Activated CD4-positive, alpha-beta T cell treated with anti-CD3 and anti-CD28 coated beads, Interleukin-2, amount 10 ng/mL, durations not matched to agents 24 days and 14 days (primary cell): ENCODE measurements at regions not wholly inside any gene's neighbourhood (a gene's known extent, or its start where the extent isn't known, plus 50 kb on each side); places are given as distances from the start of the nearest gene placed in this dataset.
"Not testable (repeated sequence)": the region's sequence is repeated elsewhere in the genome, so short reads cannot be mapped to it uniquely, and the experiment has no call there.

Experiments
- DNase-seq: peaks from one replicate; pipeline ENCODE4 v3.0.0; 2022
- H3K27ac Mint-ChIP-seq: one replicate; pipeline ENCODE4 v1.8.0; 2022; ENCODE audit warnings: mild to moderate bottlenecking, mixed read lengths
- H3K27me3 Mint-ChIP-seq: one replicate; pipeline ENCODE4 v1.8.0; 2022; ENCODE audit warnings: mixed read lengths
- H3K36me3 Mint-ChIP-seq: one replicate; pipeline ENCODE4 v1.8.0; 2022; ENCODE audit warnings: low read depth, mild to moderate bottlenecking, mixed read lengths
- H3K4me1 Mint-ChIP-seq: one replicate; pipeline ENCODE4 v1.8.0; 2021; ENCODE audit warnings: mixed read lengths
- H3K4me3 Mint-ChIP-seq: one replicate; pipeline ENCODE4 v1.8.0; 2022; ENCODE audit warnings: mild to moderate bottlenecking, moderate library complexity, mixed read lengths
- H3K9me3 Mint-ChIP-seq: one replicate; pipeline ENCODE4 v1.8.0; 2021; ENCODE audit warnings: mixed read lengths
- intact Hi-C: fragments of 100-400 bp; cut with micrococcal nuclease; formaldehyde crosslinking; loops from one replicate; pipeline ENCODE4 v1.15.1; 2023

DNA sequence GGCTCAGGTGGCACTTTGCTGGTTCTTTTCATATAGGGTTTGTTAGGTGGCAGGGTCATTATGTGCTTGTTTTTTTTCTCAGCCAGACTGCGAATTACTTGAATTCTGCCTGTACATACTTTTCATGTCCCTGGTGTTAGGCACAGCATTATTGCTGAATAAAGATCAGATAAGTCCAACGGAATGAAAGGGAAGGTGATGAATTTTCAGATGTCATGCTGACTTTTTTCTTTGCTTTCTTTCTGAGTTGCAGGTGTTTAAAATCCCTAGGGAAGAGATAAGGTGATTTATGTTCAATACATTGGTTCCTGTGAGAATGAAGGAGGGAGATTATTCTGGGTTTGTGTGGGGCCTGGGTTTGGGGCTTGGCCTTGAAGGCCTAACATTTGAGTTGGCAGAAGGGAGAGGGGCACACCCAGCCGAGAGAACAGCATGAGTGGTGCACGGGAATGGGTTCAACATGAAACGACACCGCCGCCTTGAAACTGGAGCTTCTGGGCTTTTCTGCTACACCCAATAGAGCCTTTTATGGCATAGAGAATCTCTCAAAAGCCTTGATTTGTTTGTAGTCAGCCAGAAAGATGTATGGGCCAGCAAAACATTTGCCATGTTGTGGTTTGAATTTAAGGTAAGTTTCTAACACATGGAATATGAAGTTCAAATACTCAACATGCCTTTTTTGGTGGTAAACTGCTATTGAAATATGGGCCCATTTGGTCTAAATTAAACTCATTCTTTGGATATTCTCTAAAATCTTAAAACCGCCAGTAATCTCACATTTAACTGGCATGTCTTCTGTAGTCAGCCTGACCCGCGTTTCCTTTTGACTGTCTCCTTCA is 477.0 kb downstream of the PCNX1 start:
- intact Hi-C loops, result no loop called here
- H3K27ac Mint-ChIP-seq, result no peak overlapping the region
- H3K27me3 Mint-ChIP-seq, result no peaks in the 10 kb centered on the region
- no peaks in the 10 kb centered on the region for H3K9me3 Mint-ChIP-seq
- peaks cover 15% of the 10 kb centered on the region for H3K4me1 Mint-ChIP-seq
- H3K36me3 Mint-ChIP-seq, result peaks cover 25% of the 10 kb centered on the region
- peak; percentile 46 for DNase-seq
- H3K4me3 Mint-ChIP-seq, result no peak overlapping the region

DNA sequence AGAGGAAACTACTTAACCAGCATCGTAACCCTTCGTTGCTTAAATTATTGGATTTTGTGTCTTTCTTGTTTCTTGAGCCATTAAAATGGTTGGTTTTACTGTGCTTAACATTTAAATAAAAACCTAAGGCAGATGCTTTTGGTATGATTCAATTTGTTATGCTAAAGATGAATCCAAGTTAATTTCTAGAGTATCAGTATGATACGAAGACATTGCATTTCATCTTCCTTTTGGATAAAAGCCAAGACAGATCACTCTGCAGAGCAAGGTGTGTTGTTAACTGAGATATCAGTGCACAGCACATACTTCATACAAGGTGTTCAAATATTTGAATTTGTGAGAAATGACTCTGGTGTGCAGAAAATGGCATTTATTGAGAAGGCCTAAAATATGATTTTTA is 480.5 kb downstream of the PCNX1 start:
- intact Hi-C loops, result no loop called here
- no peak overlapping the region for H3K4me3 Mint-ChIP-seq
- peaks cover 18% of the 10 kb centered on the region for H3K4me1 Mint-ChIP-seq
- H3K9me3 Mint-ChIP-seq, result no peaks in the 10 kb centered on the region
- DNase-seq, result peak; percentile 7
- no peaks in the 10 kb centered on the region for H3K27me3 Mint-ChIP-seq
- peaks cover 21% of the 10 kb centered on the region for H3K36me3 Mint-ChIP-seq
- no peak overlapping the region for H3K27ac Mint-ChIP-seq

DNA sequence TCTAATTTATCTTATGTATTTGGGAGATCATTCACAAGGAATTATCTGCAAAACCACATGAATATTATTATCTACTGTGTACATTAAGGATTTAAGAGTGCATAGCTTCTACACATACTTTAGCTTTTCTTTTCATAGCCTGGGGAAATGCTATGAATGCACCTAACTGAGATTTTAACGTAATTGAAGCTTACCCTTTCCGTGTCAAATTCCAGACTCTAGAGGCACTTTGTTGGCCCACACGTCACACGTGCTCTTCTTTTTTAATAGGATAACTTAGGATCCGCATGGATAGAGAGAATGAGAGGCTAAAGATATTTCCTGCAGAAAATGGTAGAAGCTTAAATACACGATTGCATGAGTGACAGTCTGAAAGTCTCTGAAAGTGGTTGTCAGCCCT is 481.1 kb downstream of the PCNX1 start:
- H3K9me3 Mint-ChIP-seq, result no peaks in the 10 kb centered on the region
- peaks cover 15% of the 10 kb centered on the region for H3K4me1 Mint-ChIP-seq
- DNase-seq, result peak; percentile 15
- no peak overlapping the region for H3K27ac Mint-ChIP-seq
- intact Hi-C loops, result no loop called here
- H3K4me3 Mint-ChIP-seq, result no peak overlapping the region
- peaks cover 21% of the 10 kb centered on the region for H3K36me3 Mint-ChIP-seq
- no peaks in the 10 kb centered on the region for H3K27me3 Mint-ChIP-seq

DNA sequence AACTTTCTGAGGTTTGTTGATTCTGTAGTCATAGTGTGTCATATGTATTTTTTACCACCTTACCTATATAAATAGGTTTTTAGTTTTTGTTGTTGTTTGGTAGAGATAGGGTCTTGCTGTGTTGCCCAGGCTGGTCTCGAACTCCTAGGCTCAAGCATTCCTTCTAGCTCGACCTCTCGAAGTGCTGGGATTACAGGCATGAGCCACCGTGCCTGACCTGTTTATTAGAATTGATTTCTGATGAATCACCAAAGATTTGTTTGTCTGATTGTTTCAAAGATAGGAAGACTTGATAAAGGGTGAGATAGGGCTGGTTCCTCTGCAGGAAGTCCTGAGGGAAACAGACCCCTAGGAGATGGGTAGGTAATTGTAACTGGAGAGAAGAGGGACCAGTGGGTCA is 481.6 kb downstream of the PCNX1 start:
- Mint-ChIP-seq H3K27me3 (no peaks in the 10 kb centered on the region), H3K36me3 (peaks cover 19% of the 10 kb centered on the region), H3K4me1 (peaks cover 15% of the 10 kb centered on the region), H3K27ac (no peak overlapping the region), H3K4me3 (no peak overlapping the region), H3K9me3 (no peaks in the 10 kb centered on the region)
- DNase-seq, result peak; percentile 27
- intact Hi-C loops, result no loop called here

DNA sequence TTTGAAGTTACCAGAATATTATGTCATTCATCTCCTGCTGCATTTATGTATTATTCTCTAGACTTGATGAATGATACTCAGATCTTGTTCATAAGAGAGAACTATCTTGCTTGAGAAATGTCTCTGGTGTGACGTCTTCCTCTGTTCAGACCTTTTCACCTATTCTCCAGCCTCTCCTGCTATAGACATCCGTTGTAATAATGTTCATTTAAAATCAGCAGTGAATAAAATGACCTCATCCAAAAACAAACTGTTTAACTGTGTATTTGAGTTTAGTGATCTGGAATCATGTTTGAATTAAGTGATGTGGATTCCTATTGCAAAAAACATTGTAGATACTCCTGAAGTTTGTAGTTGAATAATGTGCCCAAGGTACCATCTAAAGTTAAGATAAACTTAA is 487.1 kb downstream of the PCNX1 start:
- peaks cover 37% of the 10 kb centered on the region for H3K4me1 Mint-ChIP-seq
- H3K4me3 Mint-ChIP-seq, result no peak overlapping the region
- peaks cover 22% of the 10 kb centered on the region for H3K36me3 Mint-ChIP-seq
- H3K27ac Mint-ChIP-seq, result no peak overlapping the region
- H3K9me3 Mint-ChIP-seq, result no peaks in the 10 kb centered on the region
- intact Hi-C loops, result no loop called here
- no peak for DNase-seq
- no peaks in the 10 kb centered on the region for H3K27me3 Mint-ChIP-seq

DNA sequence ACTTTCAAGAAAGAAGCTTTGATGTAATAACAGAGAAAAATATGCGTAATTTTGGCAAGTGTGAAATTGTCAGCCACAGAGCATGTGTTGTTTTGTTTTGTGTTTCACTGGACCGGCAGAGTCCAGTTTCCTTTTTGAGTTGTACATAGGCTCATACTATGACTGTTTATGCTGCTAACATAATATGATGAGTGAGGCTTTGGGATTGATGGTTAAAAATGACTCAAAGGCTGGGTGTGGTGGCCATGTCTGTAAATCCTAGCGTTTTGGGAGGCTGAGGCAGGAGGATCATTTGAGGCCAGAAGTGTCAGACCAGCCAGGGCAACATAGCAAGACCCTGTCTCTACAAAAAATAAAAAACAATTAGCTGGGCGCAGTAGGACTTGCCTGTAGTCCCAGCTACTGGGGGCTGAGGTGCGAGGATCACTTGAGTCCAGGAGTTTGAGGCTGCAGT is 487.9 kb downstream of the PCNX1 start:
- intact Hi-C loops, result loop anchor here (5.0 kb wide), 1 partner anchor 38 kb away; no protein-coding TSS in a partner anchor
- Mint-ChIP-seq H3K4me1 (peaks cover 39% of the 10 kb centered on the region), H3K27ac (no peak overlapping the region), H3K27me3 (no peaks in the 10 kb centered on the region), H3K4me3 (no peak overlapping the region), H3K36me3 (peaks cover 19% of the 10 kb centered on the region), H3K9me3 (no peaks in the 10 kb centered on the region)
- DNase-seq, result no peak

DNA sequence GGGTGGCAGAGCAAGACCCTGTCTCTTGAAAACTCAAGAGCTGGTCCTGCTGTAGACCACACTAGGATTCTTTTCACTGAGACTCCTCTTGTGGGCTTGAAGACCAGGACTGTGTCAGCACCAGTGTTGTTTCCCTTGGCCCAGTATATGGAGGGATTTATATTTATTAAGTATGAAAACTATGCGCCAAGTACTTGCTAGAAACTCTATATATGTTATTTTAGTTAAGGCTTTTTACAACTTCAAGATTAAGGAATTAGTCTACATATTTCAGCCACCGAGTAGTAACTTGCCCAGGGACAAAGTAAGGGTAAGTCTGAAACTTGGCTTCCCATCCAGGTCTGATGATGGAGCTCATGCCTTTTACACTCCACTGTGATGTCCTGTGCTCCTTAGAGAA is 488.4 kb downstream of the PCNX1 start:
- no peak for DNase-seq
- no peak overlapping the region for H3K27ac Mint-ChIP-seq
- intact Hi-C loops, result loop anchor here (5.0 kb wide), 1 partner anchor 38 kb away; no protein-coding TSS in a partner anchor
- H3K9me3 Mint-ChIP-seq, result no peaks in the 10 kb centered on the region
- H3K27me3 Mint-ChIP-seq, result no peaks in the 10 kb centered on the region
- H3K4me1 Mint-ChIP-seq, result peaks cover 42% of the 10 kb centered on the region
- H3K36me3 Mint-ChIP-seq, result peaks cover 17% of the 10 kb centered on the region
- no peak overlapping the region for H3K4me3 Mint-ChIP-seq

DNA sequence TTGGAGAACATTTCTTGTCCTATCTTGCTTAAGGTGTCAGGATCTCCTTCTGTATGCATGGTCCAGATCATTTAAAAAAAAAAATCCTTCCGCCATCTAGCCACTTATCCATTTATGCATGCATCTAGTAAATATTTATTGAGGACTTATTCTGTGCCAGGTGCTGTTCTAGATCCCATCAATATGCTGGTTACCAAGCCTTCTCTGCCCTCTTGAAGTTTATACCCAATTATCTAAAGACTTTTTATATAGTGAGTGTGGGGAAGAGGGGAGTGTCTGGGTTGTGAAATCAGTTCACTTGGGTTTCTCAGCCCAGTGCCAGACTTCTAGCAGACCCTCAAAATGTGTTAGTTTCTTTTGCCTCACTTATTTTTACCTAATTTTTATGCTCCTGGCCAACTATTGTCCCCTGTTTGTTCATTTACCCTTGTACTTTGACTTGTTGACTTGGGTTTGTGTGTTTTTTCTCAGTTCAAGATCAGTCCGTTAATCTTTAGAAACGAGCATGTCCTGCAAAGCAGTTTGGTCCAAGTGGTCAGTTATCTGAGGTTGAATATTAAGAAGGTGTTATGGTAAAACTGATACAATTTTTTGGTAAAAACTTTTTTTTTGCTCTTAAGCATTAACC is 488.9 kb downstream of the PCNX1 start:
- H3K4me1 Mint-ChIP-seq, result peaks cover 46% of the 10 kb centered on the region
- H3K9me3 Mint-ChIP-seq, result no peaks in the 10 kb centered on the region
- no peak for DNase-seq
- intact Hi-C loops, result loop anchor here (5.0 kb wide), 1 partner anchor 39 kb away; no protein-coding TSS in a partner anchor
- H3K4me3 Mint-ChIP-seq, result no peak overlapping the region
- H3K27ac Mint-ChIP-seq, result no peak overlapping the region
- H3K27me3 Mint-ChIP-seq, result no peaks in the 10 kb centered on the region
- peaks cover 17% of the 10 kb centered on the region for H3K36me3 Mint-ChIP-seq

DNA sequence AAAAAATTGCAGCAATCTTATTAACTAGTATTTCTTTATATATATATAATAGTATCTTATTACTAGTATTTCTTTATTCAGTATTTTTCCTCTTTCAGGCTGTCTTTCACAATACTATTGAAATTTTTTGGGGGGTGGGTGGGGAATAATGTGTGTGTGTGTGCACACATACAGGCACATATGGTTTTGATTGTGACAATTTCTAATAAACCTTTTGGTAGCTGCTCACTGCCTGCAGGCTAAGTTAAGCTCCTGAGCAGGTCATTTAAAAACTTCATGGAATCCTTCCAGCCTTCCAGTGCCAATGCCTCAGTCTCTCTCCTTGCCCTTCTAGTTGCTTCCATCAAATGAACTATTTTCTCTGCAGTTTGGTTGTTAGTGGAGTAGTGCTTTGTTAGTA is 490.1 kb downstream of the PCNX1 start:
- H3K27me3 Mint-ChIP-seq, result no peaks in the 10 kb centered on the region
- peaks cover 14% of the 10 kb centered on the region for H3K36me3 Mint-ChIP-seq
- intact Hi-C loops, result loop anchor here (5.0 kb wide), 1 partner anchor 40 kb away; no protein-coding TSS in a partner anchor
- no peak for DNase-seq
- peaks cover 44% of the 10 kb centered on the region for H3K4me1 Mint-ChIP-seq
- H3K9me3 Mint-ChIP-seq, result no peaks in the 10 kb centered on the region
- peak overlapping the region; percentile 68 for H3K27ac Mint-ChIP-seq
- H3K4me3 Mint-ChIP-seq, result peak overlapping the region; percentile 4

DNA sequence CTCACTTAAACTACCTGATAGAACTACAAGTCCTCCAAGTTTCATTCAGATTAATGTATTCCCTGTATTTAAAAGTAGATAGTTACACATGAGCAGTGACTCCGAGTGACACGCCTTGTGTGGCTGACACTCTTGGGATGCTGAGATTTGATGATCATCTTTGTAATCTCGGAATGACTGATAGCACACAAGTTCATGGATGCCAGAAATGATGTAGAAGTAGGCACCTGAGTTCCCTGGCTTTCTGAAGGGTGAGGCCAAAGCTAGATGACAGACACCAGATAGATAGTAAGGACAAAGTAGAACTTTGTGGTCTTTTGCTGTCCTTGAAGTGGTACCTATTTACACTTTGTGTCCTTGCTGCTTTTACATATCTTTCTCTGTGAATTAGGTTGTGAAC is 491.2 kb downstream of the PCNX1 start:
- Mint-ChIP-seq H3K36me3 (peaks cover 15% of the 10 kb centered on the region), H3K27ac (peak overlapping the region; percentile 87), H3K9me3 (no peaks in the 10 kb centered on the region), H3K27me3 (no peaks in the 10 kb centered on the region), H3K4me1 (peaks cover 44% of the 10 kb centered on the region), H3K4me3 (peak overlapping the region; percentile 35)
- intact Hi-C loops, result loop anchor here (2.0 to 5.0 kb wide), 2 partner anchors 26 to 41 kb away; no protein-coding TSS in a partner anchor
- no peak for DNase-seq

DNA sequence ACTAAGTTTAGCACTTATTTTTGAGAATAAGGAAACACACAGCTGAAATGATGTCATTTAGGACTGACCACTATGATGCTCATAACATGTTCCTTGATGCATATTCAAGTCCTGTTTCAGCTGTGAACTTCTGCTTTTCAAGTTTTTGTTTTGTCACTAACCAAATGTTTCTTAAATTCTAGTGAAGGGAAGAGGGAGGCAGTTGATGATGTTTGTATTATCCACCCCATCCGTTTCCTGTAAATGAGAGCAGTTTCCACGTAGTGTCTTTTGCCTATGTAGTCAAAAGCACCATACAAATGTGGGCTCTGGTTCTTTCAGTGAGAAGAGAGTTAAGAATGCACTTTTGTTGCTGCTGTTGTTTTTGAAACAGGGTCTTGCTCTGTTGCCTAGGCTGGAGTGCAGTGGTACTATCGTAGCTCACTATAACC is 491.8 kb downstream of the PCNX1 start:
- Mint-ChIP-seq H3K4me3 (peak overlapping the region; percentile 55), H3K36me3 (peaks cover 14% of the 10 kb centered on the region), H3K27ac (peak overlapping the region; percentile 87), H3K4me1 (peaks cover 49% of the 10 kb centered on the region), H3K27me3 (no peaks in the 10 kb centered on the region), H3K9me3 (no peaks in the 10 kb centered on the region)
- intact Hi-C loops, result loop anchor here (1.0 to 5.0 kb wide), 4 partner anchors 26 to 256 kb away; no protein-coding TSS in a partner anchor
- peak; percentile 85 for DNase-seq

DNA sequence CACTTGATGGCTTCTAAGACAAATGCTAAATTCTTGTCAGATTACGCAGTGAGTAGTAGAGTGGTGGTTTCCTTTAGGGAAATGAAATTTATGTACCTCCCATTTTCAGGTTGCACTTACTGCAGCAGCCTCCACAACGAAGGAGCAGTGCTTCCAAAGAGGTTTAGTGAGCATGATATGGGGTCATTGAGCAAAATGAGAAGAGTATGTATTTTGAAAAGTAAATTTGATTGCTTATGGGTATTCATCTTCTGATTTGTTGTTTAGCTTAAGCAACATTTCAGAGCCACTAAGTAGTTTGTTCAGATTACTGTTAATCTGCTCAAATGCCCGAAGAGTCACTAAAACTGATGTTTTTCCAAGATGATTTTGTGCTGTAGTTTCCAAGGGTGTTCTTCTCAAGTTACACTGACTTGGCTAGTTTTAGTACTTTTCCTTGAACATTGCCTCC is 493.6 kb downstream of the PCNX1 start:
- no peaks in the 10 kb centered on the region for H3K27me3 Mint-ChIP-seq
- peaks cover 19% of the 10 kb centered on the region for H3K36me3 Mint-ChIP-seq
- no peaks in the 10 kb centered on the region for H3K9me3 Mint-ChIP-seq
- intact Hi-C loops, result loop anchor here (5.0 kb wide), 1 partner anchor 79 kb away; the partner anchor contains the start of gene SIPA1L1
- peak overlapping the region; percentile 42 for H3K4me3 Mint-ChIP-seq
- peaks cover 47% of the 10 kb centered on the region for H3K4me1 Mint-ChIP-seq
- peak overlapping the region; percentile 76 for H3K27ac Mint-ChIP-seq
- DNase-seq, result peak; percentile 66

DNA sequence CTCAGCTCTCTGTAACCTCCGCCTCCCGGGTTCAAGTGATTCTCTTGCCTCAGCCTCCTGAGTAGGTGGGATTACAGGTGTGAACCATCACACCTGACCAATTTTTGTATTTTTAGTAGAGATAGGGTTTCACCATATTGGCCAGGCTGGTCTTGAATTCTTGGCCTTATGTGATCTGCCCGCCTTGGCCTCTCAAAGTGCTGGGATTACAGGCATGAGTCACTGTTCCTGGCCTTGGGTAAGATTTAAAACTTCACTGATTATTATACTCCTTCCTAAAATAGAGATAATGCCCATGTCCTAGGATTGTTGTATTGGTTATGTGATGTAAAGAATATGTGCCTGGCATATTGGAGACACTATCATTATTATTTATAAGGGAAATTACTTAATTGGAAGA is 495.2 kb downstream of the PCNX1 start:
- not testable (repeated sequence) for DNase-seq, H3K9me3 Mint-ChIP-seq, H3K4me3 Mint-ChIP-seq, H3K27ac Mint-ChIP-seq, H3K27me3 Mint-ChIP-seq
- intact Hi-C loops, result loop anchor here (5.0 kb wide), 1 partner anchor 80 kb away; the partner anchor contains the start of gene SIPA1L1
- Mint-ChIP-seq H3K4me1 (peaks cover 41% of the 10 kb centered on the region), H3K36me3 (peaks cover 16% of the 10 kb centered on the region)

DNA sequence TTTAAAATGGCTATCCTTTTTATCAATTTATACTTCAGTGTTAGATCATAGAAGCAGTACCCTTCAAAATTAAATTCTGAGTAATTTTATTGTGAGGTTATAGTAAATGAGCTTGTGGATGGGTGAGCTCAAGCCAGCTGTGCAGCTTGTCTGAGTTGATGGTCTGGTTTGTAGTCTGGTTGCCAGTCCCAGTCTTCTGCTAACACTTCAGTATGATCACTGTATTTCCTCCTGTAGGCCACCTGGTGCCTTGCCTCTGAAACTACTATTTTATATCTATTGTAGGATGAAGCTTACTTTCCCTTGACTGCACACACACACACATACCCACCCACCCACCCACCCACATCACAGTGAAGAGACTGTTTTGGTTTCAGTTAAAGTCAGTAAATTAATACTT is 496.4 kb downstream of the PCNX1 start:
- peak overlapping the region; percentile 36 for H3K27ac Mint-ChIP-seq
- peak; percentile 81 for DNase-seq
- no peak overlapping the region for H3K4me3 Mint-ChIP-seq
- peaks cover 19% of the 10 kb centered on the region for H3K36me3 Mint-ChIP-seq
- no peaks in the 10 kb centered on the region for H3K27me3 Mint-ChIP-seq
- intact Hi-C loops, result loop anchor here (5.0 kb wide), 1 partner anchor 81 kb away; the partner anchor contains the start of gene SIPA1L1
- peaks cover 40% of the 10 kb centered on the region for H3K4me1 Mint-ChIP-seq
- H3K9me3 Mint-ChIP-seq, result no peaks in the 10 kb centered on the region
